ENCODE measurements at regions not wholly inside any gene's neighbourhood (a gene's known extent, or its start where the extent isn't known, plus 50 kb on each side); places are given as distances from the start of the nearest gene placed in this dataset.
"Not testable (repeated sequence)": the region's sequence is repeated elsewhere in the genome, so short reads cannot be mapped to it uniquely, and the experiment has no call there.

DNA sequence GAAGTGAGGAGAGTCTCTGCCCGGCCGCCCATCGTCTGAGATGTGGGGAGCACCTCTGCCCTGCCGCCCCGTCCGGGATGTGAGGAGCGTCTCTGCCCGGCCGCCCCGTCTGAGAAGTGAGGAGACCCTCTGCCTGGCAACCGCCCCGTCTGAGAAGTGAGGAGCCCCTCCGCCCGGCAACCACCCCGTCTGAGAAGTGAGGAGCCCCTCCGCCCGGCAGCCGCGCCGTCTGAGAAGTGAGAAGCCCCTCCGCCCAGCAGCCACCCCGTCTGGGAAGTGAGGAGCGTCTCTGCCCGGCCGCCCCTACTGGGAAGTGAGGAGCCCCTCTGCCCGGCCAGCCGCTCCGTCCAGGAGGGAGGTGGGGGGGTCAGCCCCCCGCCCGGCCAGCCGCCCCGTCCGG, 55.2 kb upstream of the CFAP126 start:
- intact Hi-C loops (cut with micrococcal nuclease); H3K9me3 Mint-ChIP-seq: not testable (repeated sequence)

DNA sequence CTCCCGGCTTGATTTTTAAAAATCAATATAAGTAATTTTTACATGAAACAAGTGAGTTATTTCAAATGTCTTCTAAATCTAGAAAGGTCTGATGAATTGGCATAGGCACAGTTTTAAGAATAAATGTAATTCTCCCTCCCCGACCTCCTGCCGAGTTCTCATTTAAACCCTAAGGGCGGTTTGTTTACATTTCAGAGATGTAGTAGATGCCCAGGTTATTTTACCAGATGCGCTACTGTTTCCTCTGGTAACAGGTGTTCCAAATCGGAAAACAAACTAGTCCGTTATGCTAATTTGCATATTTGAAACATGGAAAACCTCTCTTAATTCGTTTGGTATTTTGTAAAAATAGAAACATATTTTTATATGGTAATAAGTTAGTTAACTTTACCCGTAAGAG, 53.8 kb upstream of the CFAP126 start:
- H3K27ac Mint-ChIP-seq, result no peak overlapping the region
- no peak overlapping the region for H3K4me3 Mint-ChIP-seq
- peaks cover 40% of the 10 kb centered on the region for H3K27me3 Mint-ChIP-seq
- no peaks in the 10 kb centered on the region for H3K36me3 Mint-ChIP-seq (ENCODE audit: low read depth)
- intact Hi-C loops (cut with micrococcal nuclease), result no loop called here
- H3K9me3 Mint-ChIP-seq, result no peaks in the 10 kb centered on the region
- H3K4me1 Mint-ChIP-seq (ENCODE audit: low read depth), result no peaks in the 10 kb centered on the region

More for the DNA sequence above, 55.2 kb upstream of the CFAP126 start:
- not testable (repeated sequence) for H3K27ac Mint-ChIP-seq; H3K36me3 Mint-ChIP-seq (ENCODE audit: low read depth); H3K4me3 Mint-ChIP-seq; H3K4me1 Mint-ChIP-seq (ENCODE audit: low read depth)
- peaks cover 50% of the 10 kb centered on the region for H3K27me3 Mint-ChIP-seq

DNA sequence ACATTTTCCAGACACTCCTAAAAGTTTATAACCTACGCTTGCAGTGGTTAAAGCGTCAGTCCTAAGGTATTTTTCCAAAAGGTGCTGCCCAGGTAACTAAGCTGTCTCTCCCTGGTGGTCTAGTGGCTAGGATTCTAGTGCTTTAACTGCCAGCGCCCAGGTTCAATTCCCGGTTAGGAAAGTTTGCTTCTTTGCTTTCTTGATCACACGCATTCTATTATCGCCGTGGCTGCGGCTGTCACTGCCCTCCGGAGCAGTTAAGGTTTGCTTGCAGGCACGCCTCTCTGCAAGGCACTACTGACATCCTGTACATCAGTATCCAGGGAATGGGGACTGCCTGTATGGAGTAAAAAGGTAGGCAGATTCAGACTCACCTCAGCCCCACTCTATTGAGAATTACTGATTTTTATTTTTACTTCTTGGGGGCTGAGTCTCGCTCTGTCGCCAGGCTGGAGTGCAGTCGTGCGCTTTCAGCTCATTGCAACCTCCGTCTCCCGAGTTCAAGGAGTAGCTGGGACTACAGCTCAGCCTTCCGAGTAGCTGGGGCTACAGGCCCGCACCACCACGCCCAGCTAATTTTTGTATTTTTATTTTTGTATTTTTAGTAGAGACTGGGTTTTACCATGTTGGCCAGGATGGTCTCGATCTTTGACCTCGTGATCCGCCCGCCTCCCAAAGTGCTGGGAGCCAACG, 53.2 kb upstream of the CFAP126 start:
- Mint-ChIP-seq H3K27me3 (peaks cover 42% of the 10 kb centered on the region), H3K27ac (no peak overlapping the region)
- intact Hi-C loops (cut with micrococcal nuclease), result no loop called here

DNA sequence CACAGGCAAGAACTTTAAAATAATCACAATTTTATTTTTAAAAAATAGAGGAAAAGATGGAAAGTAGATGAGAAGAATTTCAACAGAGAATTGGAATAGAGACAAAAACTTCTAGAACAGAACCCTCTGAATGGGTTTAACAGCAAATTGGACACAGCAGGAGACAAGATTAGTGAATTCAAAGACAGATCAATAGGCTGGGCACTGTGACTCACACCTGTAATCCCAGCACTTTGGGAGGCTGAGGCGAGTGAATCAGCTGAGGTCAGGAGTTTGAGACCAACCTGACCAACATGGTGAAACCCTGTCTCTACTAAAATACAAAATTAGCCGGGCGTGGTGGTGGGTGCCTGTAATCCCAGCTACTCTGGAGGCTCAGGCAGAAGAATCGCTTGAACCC, 49.9 kb upstream of the CFAP126 start:
- H3K4me3 Mint-ChIP-seq; H3K9me3 Mint-ChIP-seq; intact Hi-C loops (cut with micrococcal nuclease); H3K4me1 Mint-ChIP-seq (ENCODE audit: low read depth); H3K27ac Mint-ChIP-seq; H3K36me3 Mint-ChIP-seq (ENCODE audit: low read depth): not testable (repeated sequence)
- peaks cover 27% of the 10 kb centered on the region for H3K27me3 Mint-ChIP-seq

More for the DNA sequence above, 53.2 kb upstream of the CFAP126 start:
- Mint-ChIP-seq H3K4me3 (no peak overlapping the region), H3K4me1 (ENCODE audit: low read depth) (no peaks in the 10 kb centered on the region), H3K36me3 (ENCODE audit: low read depth) (no peaks in the 10 kb centered on the region), H3K9me3 (no peaks in the 10 kb centered on the region)

Measured in dendritic cell treated with granulocyte-macrophage colony-stimulating factor and Interleukin-4, amounts not matched to agents 40 ng/mL and 50 ng/mL, for 4 days (primary cell).